Muscle layer of duodenum (tissue), 2 donors: ENCODE measurements at regions not wholly inside any gene's neighbourhood (a gene's known extent, or its start where the extent isn't known, plus 50 kb on each side); places are given as distances from the start of the nearest gene placed in this dataset.

Source experiments
- H3K27ac ChIP-seq: one replicate; pipeline ENCODE4 v1.7.0; 2013; ENCODE audit warnings: mild to moderate bottlenecking, low read length
- H3K27me3 ChIP-seq: one replicate; pipeline ENCODE4 v1.7.0; 2013; ENCODE audit warnings: low read depth, mild to moderate bottlenecking, control low read depth, low read length
- H3K36me3 ChIP-seq, 2 donors: one replicate each; pipeline ENCODE4 v1.7.0; 2013; ENCODE audit warnings: low read length in 2 of 2, control low read depth in 1 of 2, mild to moderate bottlenecking in 1 of 2; ENCODE audit not compliant: insufficient read depth in 2 of 2, control insufficient read depth in 1 of 2
- H3K4me1 ChIP-seq, 2 donors: one replicate each; pipeline ENCODE4 v1.7.0; 2013; ENCODE audit warnings: low read length in 2 of 2, mild to moderate bottlenecking in 2 of 2, control low read depth in 1 of 2, moderate library complexity in 1 of 2; ENCODE audit not compliant: insufficient read depth in 2 of 2, control insufficient read depth in 1 of 2
- H3K4me3 ChIP-seq, 2 donors: one replicate each; pipeline ENCODE4 v1.7.0; 2013; ENCODE audit warnings: low read length in 2 of 2, low read depth in 1 of 2, mild to moderate bottlenecking in 1 of 2
- H3K9me3 ChIP-seq, 2 donors: one replicate each; pipeline ENCODE4 v1.7.0; 2013; ENCODE audit warnings: low read length in 2 of 2, control low read depth in 1 of 2, mild to moderate bottlenecking in 1 of 2; ENCODE audit not compliant: control insufficient read depth in 1 of 2
- donor health status: healthy.

GRCh38 chr11:95577716-95578460, 211.7 kb downstream of the FAM76B start:
- H3K4me3 ChIP-seq: no peak overlapping the region
- H3K4me1 ChIP-seq: peaks cover 0 to 3% of the 10 kb centered on the region in 2 donors
- no peaks in the 10 kb centered on the region for H3K9me3 ChIP-seq
- no peak overlapping the region for H3K27ac ChIP-seq
- no peaks in the 10 kb centered on the region for H3K27me3 ChIP-seq
- H3K36me3 ChIP-seq: no peaks in the 10 kb centered on the region

- Histone ChIP-seq H3K27ac (no peak overlapping the region), H3K36me3 (no peaks in the 10 kb centered on the region)
These were observed 213.3 kb downstream of the FAM76B start for GRCh38 chr11:95576146-95576845.

GRCh38 chr11:95575517-95575916, 214.1 kb downstream of the FAM76B start:
- Histone ChIP-seq H3K27me3 (no peaks in the 10 kb centered on the region), H3K9me3 (no peaks in the 10 kb centered on the region), H3K4me3 (no peak overlapping the region), H3K4me1 (peaks cover 0 to 3% of the 10 kb centered on the region in 2 donors), H3K36me3 (no peaks in the 10 kb centered on the region), H3K27ac (no peak overlapping the region)

More at GRCh38 chr11:95576146-95576845, 213.3 kb downstream of the FAM76B start:
- H3K27me3 ChIP-seq: no peaks in the 10 kb centered on the region
- H3K4me1 ChIP-seq: peaks cover 0 to 3% of the 10 kb centered on the region in 2 donors
- no peak overlapping the region for H3K4me3 ChIP-seq
- H3K9me3 ChIP-seq: no peaks in the 10 kb centered on the region

GRCh38 chr11:95571718-95572260, 217.8 kb downstream of the FAM76B start:
- H3K36me3 ChIP-seq: no peaks in the 10 kb centered on the region
- H3K4me1 ChIP-seq: peaks cover 0 to 3% of the 10 kb centered on the region in 2 donors
- H3K9me3 ChIP-seq: peaks cover 0 to 4% of the 10 kb centered on the region in 2 donors
- no peak overlapping the region for H3K27ac ChIP-seq
- H3K4me3 ChIP-seq: no peak overlapping the region
- no peaks in the 10 kb centered on the region for H3K27me3 ChIP-seq

- Histone ChIP-seq H3K36me3 (no peaks in the 10 kb centered on the region), H3K27me3 (no peaks in the 10 kb centered on the region), H3K4me3 (no peak overlapping the region), H3K27ac (no peak overlapping the region), H3K9me3 (peaks cover 0 to 4% of the 10 kb centered on the region in 2 donors), H3K4me1 (peaks cover 0 to 7% of the 10 kb centered on the region in 2 donors)
These were observed 218.7 kb downstream of the FAM76B start for GRCh38 chr11:95570845-95571244.

- no peaks in the 10 kb centered on the region for H3K27me3 ChIP-seq
- H3K36me3 ChIP-seq: no peaks in the 10 kb centered on the region
- no peak overlapping the region for H3K27ac ChIP-seq
- H3K4me1 ChIP-seq: peaks cover 0 to 6% of the 10 kb centered on the region in 2 donors
- peaks cover 0 to 4% of the 10 kb centered on the region in 2 donors for H3K9me3 ChIP-seq
- H3K4me3 ChIP-seq: no peak overlapping the region
These were observed 220.4 kb downstream of the FAM76B start for GRCh38 chr11:95569207-95569606.

- Histone ChIP-seq H3K27me3 (no peaks in the 10 kb centered on the region), H3K9me3 (peaks cover 0 to 4% of the 10 kb centered on the region in 2 donors), H3K4me3 (no peak overlapping the region), H3K4me1 (peaks cover 0 to 6% of the 10 kb centered on the region in 2 donors), H3K27ac (no peak overlapping the region), H3K36me3 (no peaks in the 10 kb centered on the region)
These were observed 221.3 kb downstream of the FAM76B start for GRCh38 chr11:95568281-95568680.

GRCh38 chr11:95567685-95568084, 221.9 kb downstream of the FAM76B start:
- H3K36me3 ChIP-seq: no peaks in the 10 kb centered on the region
- H3K27ac ChIP-seq: no peak overlapping the region
- H3K27me3 ChIP-seq: no peaks in the 10 kb centered on the region
- H3K4me3 ChIP-seq: no peak overlapping the region
- H3K9me3 ChIP-seq: peaks cover 0 to 4% of the 10 kb centered on the region in 2 donors
- peaks cover 0 to 6% of the 10 kb centered on the region in 2 donors for H3K4me1 ChIP-seq

GRCh38 chr11:95566211-95566610, 223.4 kb downstream of the FAM76B start:
- Histone ChIP-seq H3K4me1 (peaks cover 0 to 6% of the 10 kb centered on the region in 2 donors), H3K4me3 (no peak overlapping the region), H3K9me3 (peaks cover 0 to 4% of the 10 kb centered on the region in 2 donors), H3K27ac (no peak overlapping the region), H3K36me3 (no peaks in the 10 kb centered on the region), H3K27me3 (no peaks in the 10 kb centered on the region)

- H3K9me3 ChIP-seq: peaks cover 0 to 4% of the 10 kb centered on the region in 2 donors
- H3K36me3 ChIP-seq: no peaks in the 10 kb centered on the region
- no peak overlapping the region for H3K27ac ChIP-seq
- no peak overlapping the region for H3K4me3 ChIP-seq
- H3K27me3 ChIP-seq: no peaks in the 10 kb centered on the region
- H3K4me1 ChIP-seq: peaks cover 0 to 6% of the 10 kb centered on the region in 2 donors
These were observed 223.8 kb downstream of the FAM76B start for GRCh38 chr11:95565724-95566141.

- peaks cover 0 to 6% of the 10 kb centered on the region in 2 donors for H3K4me1 ChIP-seq
- no peaks in the 10 kb centered on the region for H3K36me3 ChIP-seq
- H3K4me3 ChIP-seq: no peak overlapping the region
- H3K27me3 ChIP-seq: no peaks in the 10 kb centered on the region
- peaks cover 0 to 4% of the 10 kb centered on the region in 2 donors for H3K9me3 ChIP-seq
- H3K27ac ChIP-seq: no peak overlapping the region
These were observed 225.7 kb downstream of the FAM76B start for GRCh38 chr11:95563859-95564258.
